CD8-positive, alpha-beta memory T cell (primary cell): ENCODE measurements at regions not wholly inside any gene's neighbourhood (a gene's known extent, or its start where the extent isn't known, plus 50 kb on each side); places are given as distances from the start of the nearest gene placed in this dataset.

Source experiments
- CTCF ChIA-PET: fragments of 350-600 bp; sonication (Branson Sonifier 250); formaldehyde crosslinking; loops from one replicate; lab custom pipeline; 2021; ENCODE audit warnings: antibody characterized with exemption; lab: Charles Lee
- POLR2A ChIA-PET: fragments of 350-600 bp; sonication (Branson Sonifier 250); formaldehyde crosslinking; loops from one replicate; lab custom pipeline; 2021; ENCODE audit warnings: antibody characterized with exemption; lab: Charles Lee
- DNase-seq, 5 donors: peaks; one replicate each; pipeline versions ENCODE4 v3.0.0 to v3.0.0-alpha.2; 2020 to 2022; ENCODE audit warnings: mixed read lengths in 1 of 5
- H3K27ac ChIP-seq: one replicate; pipeline ENCODE4 v1.7.0; 2013; ENCODE audit warnings: low read depth, mild to moderate bottlenecking, low read length, moderate library complexity
- H3K27me3 ChIP-seq: 2 replicates; pipeline ENCODE4 v1.7.0; 2013; ENCODE audit warnings: low read length, mild to moderate bottlenecking; ENCODE audit not compliant: insufficient read depth, poor library complexity, severe bottlenecking
- H3K36me3 ChIP-seq: 2 replicates; pipeline ENCODE4 v1.7.0; 2013; ENCODE audit warnings: mild to moderate bottlenecking, low read length, moderate library complexity; ENCODE audit not compliant: insufficient read depth
- H3K4me1 ChIP-seq: 2 replicates; pipeline ENCODE4 v1.7.0; 2013; ENCODE audit warnings: mild to moderate bottlenecking, low read length, moderate library complexity; ENCODE audit not compliant: insufficient read depth
- H3K4me3 ChIP-seq: 2 replicates; pipeline ENCODE4 v1.7.0; 2013; ENCODE audit warnings: mild to moderate bottlenecking, low read length
- H3K9me3 ChIP-seq: 2 replicates; pipeline ENCODE4 v1.7.0; 2013; ENCODE audit warnings: mild to moderate bottlenecking, low read length
- H3K27ac Mint-ChIP-seq, 8 donors: one replicate each; pipeline ENCODE4 v1.8.0; 2020 to 2021; ENCODE audit warnings: mixed read lengths in 8 of 8, mild to moderate bottlenecking in 6 of 8, inconsistent platforms in 3 of 8, moderate library complexity in 3 of 8
- H3K27me3 Mint-ChIP-seq, 2 donors: one replicate each; pipeline ENCODE4 v1.8.0; 2020 to 2021; ENCODE audit warnings: mixed read lengths in 2 of 2, mild to moderate bottlenecking in 1 of 2, moderate library complexity in 1 of 2
- H3K36me3 Mint-ChIP-seq, 3 donors: one replicate each; pipeline ENCODE4 v1.8.0; 2020 to 2021; ENCODE audit warnings: mixed read lengths in 3 of 3, inconsistent platforms in 1 of 3, mild to moderate bottlenecking in 1 of 3
- H3K4me1 Mint-ChIP-seq, 3 donors: one replicate each; pipeline ENCODE4 v1.8.0; 2020 to 2021; ENCODE audit warnings: mixed read lengths in 3 of 3, inconsistent platforms in 1 of 3, mild to moderate bottlenecking in 1 of 3
- H3K4me3 Mint-ChIP-seq, 7 donors: one replicate each; pipeline ENCODE4 v1.8.0; 2020 to 2021; ENCODE audit warnings: mixed read lengths in 7 of 7, mild to moderate bottlenecking in 6 of 7, moderate library complexity in 4 of 7, inconsistent platforms in 2 of 7
- H3K9me3 Mint-ChIP-seq, 5 donors: one replicate each; pipeline ENCODE4 v1.8.0; 2020 to 2022; ENCODE audit warnings: mixed read lengths in 5 of 5, mild to moderate bottlenecking in 3 of 5, moderate library complexity in 2 of 5, inconsistent platforms in 1 of 5

- H3K27me3 ChIP-seq: no peaks in the 10 kb centered on the region
- no peaks in the 10 kb centered on the region for H3K9me3 ChIP-seq
- no peak overlapping the region for H3K27ac ChIP-seq
- Mint-ChIP-seq H3K4me3 (no peak overlapping the region), H3K4me1 (no peaks in the 10 kb centered on the region), H3K36me3 (no peaks in the 10 kb centered on the region), H3K27ac (no peak overlapping the region), H3K27me3 (no peaks in the 10 kb centered on the region), H3K9me3 (peaks cover 0 to 13% (median 2%) of the 10 kb centered on the region in 5 donors)
- H3K36me3 ChIP-seq: no peaks in the 10 kb centered on the region
- no peaks in the 10 kb centered on the region for H3K4me1 ChIP-seq
- ChIA-PET POLR2A (no interaction called here), CTCF (no interaction called here)
- no peak overlapping the region for H3K4me3 ChIP-seq
- no peak for DNase-seq
Measured at GRCh38 chr11:79990141-79990540, 549.3 kb upstream of the TENM4 start.

GRCh38 chr11:79982185-79982584 lies 541.4 kb upstream of the TENM4 start:
- CTCF ChIA-PET: no interaction called here
- no peaks in the 10 kb centered on the region for H3K27me3 Mint-ChIP-seq
- Histone ChIP-seq H3K9me3 (no peaks in the 10 kb centered on the region), H3K36me3 (no peaks in the 10 kb centered on the region), H3K27ac (no peak overlapping the region), H3K4me3 (no peak overlapping the region), H3K4me1 (no peaks in the 10 kb centered on the region), H3K27me3 (no peaks in the 10 kb centered on the region)
- peaks cover 5 to 31% (median 11%) of the 10 kb centered on the region in 5 donors for H3K9me3 Mint-ChIP-seq
- POLR2A ChIA-PET: no interaction called here
- no peaks in the 10 kb centered on the region for H3K36me3 Mint-ChIP-seq
- H3K4me1 Mint-ChIP-seq: no peaks in the 10 kb centered on the region
- H3K4me3 Mint-ChIP-seq: no peak overlapping the region
- no peak for DNase-seq
- no peak overlapping the region for H3K27ac Mint-ChIP-seq

GRCh38 chr11:79980916-79981315 lies 540.1 kb upstream of the TENM4 start:
- CTCF ChIA-PET: no interaction called here
- H3K4me3 Mint-ChIP-seq: no peak overlapping the region
- H3K27ac Mint-ChIP-seq: no peak overlapping the region
- Histone ChIP-seq H3K27ac (no peak overlapping the region), H3K4me1 (no peaks in the 10 kb centered on the region), H3K27me3 (no peaks in the 10 kb centered on the region), H3K9me3 (no peaks in the 10 kb centered on the region), H3K4me3 (no peak overlapping the region), H3K36me3 (no peaks in the 10 kb centered on the region)
- H3K36me3 Mint-ChIP-seq: no peaks in the 10 kb centered on the region
- POLR2A ChIA-PET: no interaction called here
- DNase-seq: no peak
- no peaks in the 10 kb centered on the region for H3K4me1 Mint-ChIP-seq
- no peaks in the 10 kb centered on the region for H3K27me3 Mint-ChIP-seq
- H3K9me3 Mint-ChIP-seq: peaks cover 5 to 36% (median 12%) of the 10 kb centered on the region in 5 donors

- Mint-ChIP-seq H3K4me3 (no peak overlapping the region), H3K36me3 (no peaks in the 10 kb centered on the region)
Measured at GRCh38 chr11:79973721-79974617, 533.1 kb upstream of the TENM4 start.

DNA sequence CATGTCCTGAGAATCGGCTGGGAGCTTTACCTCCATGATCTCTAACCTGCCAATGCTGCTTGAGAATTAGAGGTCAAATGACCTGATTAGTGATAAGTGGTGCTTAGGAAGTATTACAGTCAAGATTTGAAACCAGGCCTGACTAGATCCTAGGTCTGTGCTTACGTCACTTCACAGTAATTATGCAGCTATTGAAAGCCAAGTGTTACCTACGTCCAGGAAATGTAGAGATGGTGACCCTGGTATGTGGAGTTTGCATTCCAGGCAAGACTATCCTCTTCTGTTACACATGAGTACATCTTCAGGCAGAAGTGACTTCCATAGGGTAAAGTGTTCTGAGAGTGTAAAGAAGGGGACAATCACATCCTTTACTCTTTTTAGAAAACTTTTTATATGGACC lies 530.4 kb upstream of the TENM4 start:
- no peaks in the 10 kb centered on the region for H3K4me1 Mint-ChIP-seq
- H3K27me3 Mint-ChIP-seq: no peaks in the 10 kb centered on the region
- no peak for DNase-seq
- ChIA-PET POLR2A (no interaction called here), CTCF (no interaction called here)
- Histone ChIP-seq H3K27me3 (no peaks in the 10 kb centered on the region), H3K4me3 (no peak overlapping the region), H3K9me3 (no peaks in the 10 kb centered on the region), H3K27ac (no peak overlapping the region), H3K4me1 (no peaks in the 10 kb centered on the region), H3K36me3 (no peaks in the 10 kb centered on the region)
- H3K27ac Mint-ChIP-seq: no peak overlapping the region
- H3K36me3 Mint-ChIP-seq: no peaks in the 10 kb centered on the region
- no peak overlapping the region for H3K4me3 Mint-ChIP-seq
- peaks cover 2 to 21% (median 6%) of the 10 kb centered on the region in 5 donors for H3K9me3 Mint-ChIP-seq

More at GRCh38 chr11:79973721-79974617, 533.1 kb upstream of the TENM4 start:
- Mint-ChIP-seq H3K27me3 (no peaks in the 10 kb centered on the region), H3K4me1 (no peaks in the 10 kb centered on the region), H3K9me3 (peaks cover 3 to 27% (median 9%) of the 10 kb centered on the region in 5 donors), H3K27ac (no peak overlapping the region)
- no peak overlapping the region for H3K27ac ChIP-seq
- H3K4me1 ChIP-seq: no peaks in the 10 kb centered on the region
- DNase-seq: no peak
- ChIA-PET CTCF (no interaction called here), POLR2A (no interaction called here)
- H3K9me3 ChIP-seq: no peaks in the 10 kb centered on the region
- no peaks in the 10 kb centered on the region for H3K27me3 ChIP-seq
- no peaks in the 10 kb centered on the region for H3K36me3 ChIP-seq
- no peak overlapping the region for H3K4me3 ChIP-seq

- Mint-ChIP-seq H3K27ac (no peak overlapping the region), H3K27me3 (no peaks in the 10 kb centered on the region), H3K4me3 (no peak overlapping the region), H3K36me3 (no peaks in the 10 kb centered on the region), H3K4me1 (no peaks in the 10 kb centered on the region), H3K9me3 (peaks cover 0 to 11% (median 8%) of the 10 kb centered on the region in 5 donors)
- no peak overlapping the region for H3K4me3 ChIP-seq
- H3K4me1 ChIP-seq: no peaks in the 10 kb centered on the region
- H3K9me3 ChIP-seq: no peaks in the 10 kb centered on the region
- no peaks in the 10 kb centered on the region for H3K27me3 ChIP-seq
- H3K36me3 ChIP-seq: no peaks in the 10 kb centered on the region
- ChIA-PET POLR2A (no interaction called here), CTCF (no interaction called here)
- DNase-seq: no peak
- no peak overlapping the region for H3K27ac ChIP-seq
Measured at GRCh38 chr11:79966592-79966991, 525.8 kb upstream of the TENM4 start.

DNA sequence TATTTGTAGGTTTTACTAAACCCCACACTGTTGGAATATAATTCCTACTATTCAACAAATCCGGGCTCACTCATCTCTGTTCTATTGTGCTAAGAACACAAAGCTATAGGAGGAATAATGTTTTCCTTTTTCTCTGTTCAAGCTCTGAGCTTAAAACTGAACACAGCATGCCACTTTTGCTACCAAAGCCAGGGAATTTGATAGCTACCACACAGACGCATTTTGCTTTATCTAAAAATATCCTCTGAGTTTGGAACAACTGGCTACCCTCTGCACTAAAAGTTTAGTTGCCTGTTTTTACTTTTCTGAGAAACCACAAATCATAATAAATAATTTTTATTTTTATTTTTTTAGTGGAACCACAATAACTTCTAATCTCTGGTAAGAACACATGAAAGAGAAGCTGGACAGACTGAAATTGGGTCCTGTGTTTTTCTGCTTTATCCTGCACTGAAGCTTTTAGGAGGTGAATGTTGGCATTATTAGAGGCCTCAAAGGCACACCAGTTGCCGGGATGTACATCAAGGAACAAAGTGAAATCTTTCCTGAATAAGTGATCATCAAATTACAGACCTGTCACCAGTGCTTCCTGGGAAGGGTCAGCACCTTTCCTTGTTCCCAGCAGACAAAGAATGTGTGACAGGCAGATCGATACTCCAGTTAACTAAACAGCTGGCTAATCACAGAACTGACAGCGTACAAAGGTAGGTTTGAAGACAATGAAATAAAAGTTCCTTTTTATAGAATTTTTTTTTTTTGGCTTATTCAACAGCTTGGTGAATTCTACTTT lies 523.2 kb upstream of the TENM4 start:
- no peaks in the 10 kb centered on the region for H3K4me1 Mint-ChIP-seq
- POLR2A ChIA-PET: no interaction called here

GRCh38 chr11:79960461-79960860 lies 519.6 kb upstream of the TENM4 start:
- Mint-ChIP-seq H3K4me1 (no peaks in the 10 kb centered on the region), H3K9me3 (peaks cover 11 to 30% (median 19%) of the 10 kb centered on the region in 5 donors), H3K4me3 (no peak overlapping the region), H3K27ac (no peak overlapping the region), H3K27me3 (no peaks in the 10 kb centered on the region), H3K36me3 (peaks cover 0 to 4% (median 2%) of the 10 kb centered on the region in 3 donors)
- no peak for DNase-seq
- Histone ChIP-seq H3K9me3 (no peaks in the 10 kb centered on the region), H3K4me1 (no peaks in the 10 kb centered on the region), H3K27me3 (no peaks in the 10 kb centered on the region), H3K36me3 (no peaks in the 10 kb centered on the region), H3K27ac (no peak overlapping the region), H3K4me3 (no peak overlapping the region)
- ChIA-PET CTCF (no interaction called here), POLR2A (no interaction called here)

More for the DNA sequence above, 523.2 kb upstream of the TENM4 start:
- peaks cover 8 to 23% (median 16%) of the 10 kb centered on the region in 5 donors for H3K9me3 Mint-ChIP-seq
- no peak overlapping the region for H3K27ac Mint-ChIP-seq
- Histone ChIP-seq H3K36me3 (no peaks in the 10 kb centered on the region), H3K27me3 (no peaks in the 10 kb centered on the region), H3K9me3 (no peaks in the 10 kb centered on the region), H3K4me3 (no peak overlapping the region), H3K4me1 (no peaks in the 10 kb centered on the region), H3K27ac (no peak overlapping the region)
- peaks cover 0 to under 1% (median 0%) of the 10 kb centered on the region in 3 donors for H3K36me3 Mint-ChIP-seq
- CTCF ChIA-PET: no interaction called here
- no peaks in the 10 kb centered on the region for H3K27me3 Mint-ChIP-seq
- no peak overlapping the region for H3K4me3 Mint-ChIP-seq
- no peak for DNase-seq
